B cell (primary cell): ENCODE measurements at regions not wholly inside any gene's neighbourhood (a gene's known extent, or its start where the extent isn't known, plus 50 kb on each side); places are given as distances from the start of the nearest gene placed in this dataset.

ENCODE experiments used
- ATAC-seq: fragments of 200-7000 bp; cut with Tn5 transposase; one replicate; pipeline ENCODE4 v1.10.0; 2021; ENCODE audit warnings: low read depth, mild to moderate bottlenecking, moderate number of reproducible peaks, moderate library complexity
- CTCF ChIA-PET: fragments of 350-600 bp; sonication (Branson Sonifier 250); formaldehyde crosslinking; loops from one replicate; lab custom pipeline; 2021; ENCODE audit warnings: antibody characterized with exemption, inconsistent platforms; lab: Charles Lee
- POLR2A ChIA-PET: fragments of 350-600 bp; sonication (Branson Sonifier 250); formaldehyde crosslinking; loops from one replicate; lab custom pipeline; 2021; ENCODE audit warnings: antibody characterized with exemption; lab: Charles Lee
- DNase-seq: peaks from one replicate; pipeline ENCODE4 v3.0.0; 2013
- H2AFZ ChIP-seq: 2 replicates; pipeline ENCODE4 v1.6.1; 2012; ENCODE audit warnings: mild to moderate bottlenecking, low read depth, low read length; ENCODE audit not compliant: insufficient read depth, poor library complexity, severe bottlenecking
- H3K27ac ChIP-seq, 2 donors: 1 replicate in 1 of 2; 2 replicates in 1 of 2; pipeline ENCODE4 v1.5.1; 2012 to 2013; ENCODE audit warnings: low read length in 2 of 2, mild to moderate bottlenecking in 2 of 2, moderate library complexity in 1 of 2
- H3K27me3 ChIP-seq, 4 experiments: fragments of 200-600 bp in 1 of 4; sonication (generic) in 1 of 4; replicated peaks in 1 of 4; 1 replicate in 2 of 4; 2 replicates in 2 of 4; pipeline versions ENCODE4 v1.6.1 to v1.7.0; 2013 to 2016; ENCODE audit warnings: low read length in 3 of 4, mild to moderate bottlenecking in 2 of 4, mixed read lengths in 1 of 4, moderate library complexity in 1 of 4; ENCODE audit not compliant: insufficient read depth in 4 of 4, control insufficient read depth in 3 of 4; ENCODE audit errors: control extremely low read depth in 1 of 4
- H3K36me3 ChIP-seq, 2 experiments: replicated peaks in 1 of 2; 1 replicate in 1 of 2; 2 replicates in 1 of 2; pipeline versions ENCODE4 v1.6.1 to v1.7.1; 2013; ENCODE audit warnings: low read length in 1 of 2; ENCODE audit not compliant: insufficient read depth in 2 of 2, control insufficient read depth in 1 of 2; ENCODE audit errors: control extremely low read depth in 1 of 2, extremely low read depth in 1 of 2
- H3K4me1 ChIP-seq, 2 donors: fragments of 200-600 bp in 1 of 2; sonication (generic) in 1 of 2; 1 replicate in 1 of 2; 2 replicates in 1 of 2; pipeline versions ENCODE4 v1.5.1 to v1.6.1; 2013 to 2017; ENCODE audit warnings: low read length in 2 of 2; ENCODE audit not compliant: control insufficient read depth in 2 of 2, insufficient read depth in 2 of 2
- H3K4me2 ChIP-seq: replicated peaks from 2 replicates; pipeline ENCODE3; 2012; ENCODE audit warnings: mild to moderate bottlenecking, low read depth, low read length; ENCODE audit not compliant: poor library complexity, severe bottlenecking
- H3K4me3 ChIP-seq, 5 experiments: fragments of 200-600 bp in 1 of 5; sonication (generic) in 1 of 5; 1 replicate in 3 of 5; 2 replicates in 2 of 5; pipeline versions ENCODE4 v1.5.1 to v1.7.0; 2011 to 2016; ENCODE audit warnings: low read length in 4 of 5, mild to moderate bottlenecking in 4 of 5, low read depth in 2 of 5, control low read depth in 1 of 5, moderate library complexity in 1 of 5; ENCODE audit not compliant: insufficient read depth in 1 of 5; ENCODE audit errors: control extremely low read depth in 1 of 5, extremely low read depth in 1 of 5
- H3K79me2 ChIP-seq: fragments of 200-600 bp; sonication (generic); one replicate; pipeline ENCODE4 v1.6.0; 2016; ENCODE audit warnings: low read length; ENCODE audit not compliant: control insufficient read depth, insufficient read depth
- H3K9ac ChIP-seq: fragments of 200-600 bp; sonication (generic); 2 replicates; pipeline ENCODE4 v1.6.1; 2017; ENCODE audit warnings: mild to moderate bottlenecking, low read length, moderate library complexity
- H3K9me3 ChIP-seq, 3 donors: one replicate each; pipeline versions ENCODE4 v1.6.1 to v1.7.1; 2013; ENCODE audit warnings: low read length in 2 of 3; ENCODE audit not compliant: control insufficient read depth in 2 of 3, insufficient read depth in 1 of 3; ENCODE audit errors: control extremely low read depth in 1 of 3
- H4K20me1 ChIP-seq: 2 replicates; pipeline ENCODE4 v1.6.0; 2012; ENCODE audit warnings: mild to moderate bottlenecking, low read length; ENCODE audit not compliant: insufficient read depth, control insufficient read depth, poor library complexity, severe bottlenecking
- H3K27ac Mint-ChIP-seq: one replicate; pipeline ENCODE4 v1.8.0; 2021; ENCODE audit warnings: mixed read lengths
- H3K27me3 Mint-ChIP-seq: one replicate; pipeline ENCODE4 v1.8.0; 2021; ENCODE audit warnings: mixed read lengths
- H3K4me1 Mint-ChIP-seq: one replicate; pipeline ENCODE4 v1.8.0; 2021; ENCODE audit warnings: mixed read lengths
- H3K4me3 Mint-ChIP-seq: one replicate; pipeline ENCODE4 v1.8.0; 2021; ENCODE audit warnings: mixed read lengths
- H3K9me3 Mint-ChIP-seq: one replicate; pipeline ENCODE4 v1.8.0; 2022; ENCODE audit warnings: mixed read lengths; ENCODE audit not compliant: insufficient read depth
- EZH2 ChIP-seq: IDR thresholded peaks from 2 replicates; pipeline ENCODE4 v1.6.1; 2012; ENCODE audit warnings: borderline replicate concordance, low read depth, mild to moderate bottlenecking, moderate library complexity, low read length; ENCODE audit not compliant: insufficient read depth, poor library complexity, severe bottlenecking
- WGBS: methylation state at CpG from one replicate; pipeline ENCODE4 v1.1.5; 2013; ENCODE audit warnings: missing lambda C conversion rate; ENCODE audit not compliant: insufficient coverage; 5-methylcytosine and 5-hydroxymethylcytosine counted together
- intact Hi-C: fragments of 100-400 bp; cut with micrococcal nuclease; formaldehyde crosslinking; loops from one replicate; pipeline ENCODE4 v1.10.0; 2022
- TF ChIP-seq, protein P1 (sequence below): fragments of 200-600 bp; IDR thresholded peaks from one replicate; pipeline ENCODE4 v1.8.0; 2022; ENCODE audit warnings: antibody characterized with exemption, mild to moderate bottlenecking

DNA sequence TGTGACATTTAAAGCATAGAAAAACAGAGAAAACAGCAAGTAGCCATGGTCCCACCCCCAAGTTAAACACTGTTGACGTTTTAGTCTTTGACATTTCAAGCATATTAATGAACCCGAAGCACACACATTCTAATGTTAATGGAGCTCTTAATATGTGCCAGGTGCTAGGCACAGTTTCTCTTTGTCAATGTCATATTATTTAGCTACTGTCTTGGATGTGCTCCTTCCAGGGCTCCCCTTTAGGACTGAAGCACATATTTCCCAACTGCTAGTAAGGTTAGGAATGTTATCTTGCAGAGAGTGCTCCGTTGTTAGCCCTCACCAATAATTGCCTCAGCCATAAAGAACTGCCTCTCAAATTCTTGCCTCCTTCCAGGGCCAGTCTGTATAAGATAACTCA is 716.6 kb upstream of the TENM4 start:
- H3K4me3 Mint-ChIP-seq = no peak overlapping the region
- Histone ChIP-seq H3K4me3 (no peak overlapping the region), H2AFZ (no peak overlapping the region), H4K20me1 (no peaks in the 10 kb centered on the region), H3K4me2 (no peak overlapping the region), H3K9me3 (no peaks in the 10 kb centered on the region), H3K27me3 (no peaks in the 10 kb centered on the region), H3K4me1 (no peaks in the 10 kb centered on the region), H3K79me2 (no peaks in the 10 kb centered on the region), H3K36me3 (no peaks in the 10 kb centered on the region), H3K27ac (no peak overlapping the region), H3K9ac (no peak overlapping the region)
- WGBS = no CpG with 5 or more reads among the region's 3 CpGs
- intact Hi-C loops = loop anchor here (10.0 kb wide), 1 partner anchor 1513 kb away; no protein-coding TSS in a partner anchor
- ATAC-seq = no peak
- DNase-seq = no peak
- ChIA-PET CTCF (no interaction called here), POLR2A (no interaction called here)
- H3K27me3 Mint-ChIP-seq = no peaks in the 10 kb centered on the region
- H3K9me3 Mint-ChIP-seq = no peaks in the 10 kb centered on the region
- no peak overlapping the region for H3K27ac Mint-ChIP-seq
- H3K4me1 Mint-ChIP-seq = no peaks in the 10 kb centered on the region
- TF ChIP-seq, protein P1, sequence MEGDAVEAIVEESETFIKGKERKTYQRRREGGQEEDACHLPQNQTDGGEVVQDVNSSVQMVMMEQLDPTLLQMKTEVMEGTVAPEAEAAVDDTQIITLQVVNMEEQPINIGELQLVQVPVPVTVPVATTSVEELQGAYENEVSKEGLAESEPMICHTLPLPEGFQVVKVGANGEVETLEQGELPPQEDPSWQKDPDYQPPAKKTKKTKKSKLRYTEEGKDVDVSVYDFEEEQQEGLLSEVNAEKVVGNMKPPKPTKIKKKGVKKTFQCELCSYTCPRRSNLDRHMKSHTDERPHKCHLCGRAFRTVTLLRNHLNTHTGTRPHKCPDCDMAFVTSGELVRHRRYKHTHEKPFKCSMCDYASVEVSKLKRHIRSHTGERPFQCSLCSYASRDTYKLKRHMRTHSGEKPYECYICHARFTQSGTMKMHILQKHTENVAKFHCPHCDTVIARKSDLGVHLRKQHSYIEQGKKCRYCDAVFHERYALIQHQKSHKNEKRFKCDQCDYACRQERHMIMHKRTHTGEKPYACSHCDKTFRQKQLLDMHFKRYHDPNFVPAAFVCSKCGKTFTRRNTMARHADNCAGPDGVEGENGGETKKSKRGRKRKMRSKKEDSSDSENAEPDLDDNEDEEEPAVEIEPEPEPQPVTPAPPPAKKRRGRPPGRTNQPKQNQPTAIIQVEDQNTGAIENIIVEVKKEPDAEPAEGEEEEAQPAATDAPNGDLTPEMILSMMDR = no peak

DNA sequence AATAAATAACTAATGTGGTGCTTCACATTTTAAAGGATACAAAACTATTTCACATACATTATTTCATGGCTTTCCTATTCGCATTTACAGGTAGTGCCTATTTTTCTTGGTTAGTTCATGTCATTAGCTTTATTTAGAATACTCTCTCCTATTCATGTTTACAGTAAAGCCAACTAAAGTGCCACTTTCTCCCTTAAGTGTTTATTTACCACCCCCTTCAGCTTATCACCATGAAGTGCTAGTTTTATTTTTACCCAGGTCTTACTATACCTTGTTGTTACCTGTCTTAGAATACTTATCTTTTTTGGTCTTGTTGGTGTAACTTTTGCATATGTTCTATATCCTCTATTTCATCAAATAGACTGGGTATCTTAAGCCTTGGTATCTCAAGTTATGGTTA is 715.2 kb upstream of the TENM4 start:
- POLR2A ChIA-PET = no interaction called here
- H3K27ac ChIP-seq = no peak overlapping the region
- no peak overlapping the region for H3K4me2 ChIP-seq
- no peak for ATAC-seq
- no peak overlapping the region for H3K4me3 ChIP-seq
- no peak overlapping the region for H2AFZ ChIP-seq
- no peaks in the 10 kb centered on the region for H3K4me1 Mint-ChIP-seq
- no peaks in the 10 kb centered on the region for H3K27me3 ChIP-seq
- no peaks in the 10 kb centered on the region for H3K4me1 ChIP-seq
- TF ChIP-seq, protein P1 = no peak
- no peak for TF ChIP-seq EZH2
- no peak overlapping the region for H3K27ac Mint-ChIP-seq
- H3K4me3 Mint-ChIP-seq = no peak overlapping the region
- no peak for DNase-seq
- CTCF ChIA-PET = no interaction called here
- no peaks in the 10 kb centered on the region for H4K20me1 ChIP-seq
- no peaks in the 10 kb centered on the region for H3K9me3 ChIP-seq
- no peak overlapping the region for H3K9ac ChIP-seq
- no peaks in the 10 kb centered on the region for H3K36me3 ChIP-seq
- WGBS = no CpG with 5 or more reads among the region's 1 CpG
- H3K27me3 Mint-ChIP-seq = no peaks in the 10 kb centered on the region
- no peaks in the 10 kb centered on the region for H3K79me2 ChIP-seq
- H3K9me3 Mint-ChIP-seq = no peaks in the 10 kb centered on the region
- intact Hi-C loops = loop anchor here (10.0 kb wide), 1 partner anchor 1511 kb away; no protein-coding TSS in a partner anchor
